ENCODE measurements at regions not wholly inside any gene's neighbourhood (a gene's known extent, or its start where the extent isn't known, plus 50 kb on each side); places are given as distances from the start of the nearest gene placed in this dataset.

DNA sequence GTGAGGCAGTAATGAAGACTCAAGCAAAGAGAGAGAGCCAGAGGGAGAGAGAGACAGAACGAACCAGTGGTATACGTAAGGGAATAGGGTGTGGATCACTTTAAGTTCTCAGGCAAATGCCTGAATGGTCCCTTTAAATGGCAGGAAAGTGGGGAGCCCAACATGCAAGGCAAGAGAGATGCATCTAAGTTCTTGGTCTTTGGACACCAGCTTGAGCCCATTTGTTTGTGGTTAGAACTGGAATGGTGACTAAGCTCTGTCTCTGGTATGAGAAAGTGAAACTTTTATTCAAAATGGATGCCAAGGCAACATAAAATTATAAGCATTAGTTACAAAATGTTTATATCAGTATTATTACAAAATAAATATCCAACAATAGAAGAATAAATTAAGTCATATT, 192.2 kb upstream of the ALG10 start:
- ATAC-seq, result no peak
- TF ChIP-seq SNAI2 (CRISPR knock-in tag; IDR thresholded peaks at IDR 0.05) (no peak), ZFP30 (CRISPR knock-in tag; IDR thresholded peaks at IDR 0.05) (no peak), RARB (CRISPR knock-in tag; IDR thresholded peaks at IDR 0.05) (no peak), TOX (CRISPR knock-in tag; IDR thresholded peaks at IDR 0.05; ENCODE audit: borderline replicate concordance) (no peak), GLIS3 (CRISPR knock-in tag; IDR thresholded peaks at IDR 0.05) (no peak), TCF4 (CRISPR knock-in tag; IDR thresholded peaks at IDR 0.05; ENCODE audit: borderline replicate concordance) (no peak), ESRRG (CRISPR knock-in tag; IDR thresholded peaks at IDR 0.05) (no peak), ZNF70 (CRISPR knock-in tag; IDR thresholded peaks at IDR 0.05) (no peak), BACH2 (CRISPR knock-in tag; IDR thresholded peaks at IDR 0.05; ENCODE audit: borderline replicate concordance) (no peak)
- TF ChIP-seq, protein P1, sequence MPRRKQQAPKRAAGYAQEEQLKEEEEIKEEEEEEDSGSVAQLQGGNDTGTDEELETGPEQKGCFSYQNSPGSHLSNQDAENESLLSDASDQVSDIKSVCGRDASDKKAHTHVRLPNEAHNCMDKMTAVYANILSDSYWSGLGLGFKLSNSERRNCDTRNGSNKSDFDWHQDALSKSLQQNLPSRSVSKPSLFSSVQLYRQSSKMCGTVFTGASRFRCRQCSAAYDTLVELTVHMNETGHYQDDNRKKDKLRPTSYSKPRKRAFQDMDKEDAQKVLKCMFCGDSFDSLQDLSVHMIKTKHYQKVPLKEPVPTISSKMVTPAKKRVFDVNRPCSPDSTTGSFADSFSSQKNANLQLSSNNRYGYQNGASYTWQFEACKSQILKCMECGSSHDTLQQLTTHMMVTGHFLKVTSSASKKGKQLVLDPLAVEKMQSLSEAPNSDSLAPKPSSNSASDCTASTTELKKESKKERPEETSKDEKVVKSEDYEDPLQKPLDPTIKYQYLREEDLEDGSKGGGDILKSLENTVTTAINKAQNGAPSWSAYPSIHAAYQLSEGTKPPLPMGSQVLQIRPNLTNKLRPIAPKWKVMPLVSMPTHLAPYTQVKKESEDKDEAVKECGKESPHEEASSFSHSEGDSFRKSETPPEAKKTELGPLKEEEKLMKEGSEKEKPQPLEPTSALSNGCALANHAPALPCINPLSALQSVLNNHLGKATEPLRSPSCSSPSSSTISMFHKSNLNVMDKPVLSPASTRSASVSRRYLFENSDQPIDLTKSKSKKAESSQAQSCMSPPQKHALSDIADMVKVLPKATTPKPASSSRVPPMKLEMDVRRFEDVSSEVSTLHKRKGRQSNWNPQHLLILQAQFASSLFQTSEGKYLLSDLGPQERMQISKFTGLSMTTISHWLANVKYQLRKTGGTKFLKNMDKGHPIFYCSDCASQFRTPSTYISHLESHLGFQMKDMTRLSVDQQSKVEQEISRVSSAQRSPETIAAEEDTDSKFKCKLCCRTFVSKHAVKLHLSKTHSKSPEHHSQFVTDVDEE (CRISPR knock-in tag; IDR thresholded peaks at IDR 0.05), result no peak
- TF ChIP-seq, protein P2, sequence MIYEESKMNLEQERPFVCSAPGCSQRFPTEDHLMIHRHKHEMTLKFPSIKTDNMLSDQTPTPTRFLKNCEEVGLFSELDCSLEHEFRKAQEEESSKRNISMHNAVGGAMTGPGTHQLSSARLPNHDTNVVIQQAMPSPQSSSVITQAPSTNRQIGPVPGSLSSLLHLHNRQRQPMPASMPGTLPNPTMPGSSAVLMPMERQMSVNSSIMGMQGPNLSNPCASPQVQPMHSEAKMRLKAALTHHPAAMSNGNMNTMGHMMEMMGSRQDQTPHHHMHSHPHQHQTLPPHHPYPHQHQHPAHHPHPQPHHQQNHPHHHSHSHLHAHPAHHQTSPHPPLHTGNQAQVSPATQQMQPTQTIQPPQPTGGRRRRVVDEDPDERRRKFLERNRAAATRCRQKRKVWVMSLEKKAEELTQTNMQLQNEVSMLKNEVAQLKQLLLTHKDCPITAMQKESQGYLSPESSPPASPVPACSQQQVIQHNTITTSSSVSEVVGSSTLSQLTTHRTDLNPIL (CRISPR knock-in tag; IDR thresholded peaks at IDR 0.05; ENCODE audit: low read depth), result no peak
- TF ChIP-seq, protein P3, sequence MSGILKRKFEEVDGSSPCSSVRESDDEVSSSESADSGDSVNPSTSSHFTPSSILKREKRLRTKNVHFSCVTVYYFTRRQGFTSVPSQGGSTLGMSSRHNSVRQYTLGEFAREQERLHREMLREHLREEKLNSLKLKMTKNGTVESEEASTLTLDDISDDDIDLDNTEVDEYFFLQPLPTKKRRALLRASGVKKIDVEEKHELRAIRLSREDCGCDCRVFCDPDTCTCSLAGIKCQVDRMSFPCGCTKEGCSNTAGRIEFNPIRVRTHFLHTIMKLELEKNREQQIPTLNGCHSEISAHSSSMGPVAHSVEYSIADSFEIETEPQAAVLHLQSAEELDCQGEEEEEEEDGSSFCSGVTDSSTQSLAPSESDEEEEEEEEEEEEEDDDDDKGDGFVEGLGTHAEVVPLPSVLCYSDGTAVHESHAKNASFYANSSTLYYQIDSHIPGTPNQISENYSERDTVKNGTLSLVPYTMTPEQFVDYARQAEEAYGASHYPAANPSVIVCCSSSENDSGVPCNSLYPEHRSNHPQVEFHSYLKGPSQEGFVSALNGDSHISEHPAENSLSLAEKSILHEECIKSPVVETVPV (CRISPR knock-in tag; IDR thresholded peaks at IDR 0.05), result no peak

DNA sequence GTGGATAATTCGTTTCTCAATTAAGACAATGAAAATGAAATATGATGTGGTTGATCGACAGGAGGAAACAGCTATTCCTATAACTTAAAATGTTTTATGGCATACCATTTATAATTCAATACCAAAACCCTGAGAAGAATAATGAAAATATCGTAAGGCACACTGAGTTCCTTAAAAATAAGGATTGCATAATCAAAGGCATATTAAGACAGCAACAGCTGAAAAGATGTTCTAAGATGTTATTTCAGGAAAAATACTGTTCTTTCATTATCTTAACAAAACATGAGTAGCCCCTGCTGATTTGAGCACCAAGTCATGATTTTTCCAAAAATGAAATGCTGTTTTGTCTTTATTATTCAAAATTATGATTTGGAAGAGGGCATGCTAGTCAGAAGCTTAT, 189.4 kb upstream of the ALG10 start:
- ATAC-seq, result no peak
- TF ChIP-seq, protein P4, sequence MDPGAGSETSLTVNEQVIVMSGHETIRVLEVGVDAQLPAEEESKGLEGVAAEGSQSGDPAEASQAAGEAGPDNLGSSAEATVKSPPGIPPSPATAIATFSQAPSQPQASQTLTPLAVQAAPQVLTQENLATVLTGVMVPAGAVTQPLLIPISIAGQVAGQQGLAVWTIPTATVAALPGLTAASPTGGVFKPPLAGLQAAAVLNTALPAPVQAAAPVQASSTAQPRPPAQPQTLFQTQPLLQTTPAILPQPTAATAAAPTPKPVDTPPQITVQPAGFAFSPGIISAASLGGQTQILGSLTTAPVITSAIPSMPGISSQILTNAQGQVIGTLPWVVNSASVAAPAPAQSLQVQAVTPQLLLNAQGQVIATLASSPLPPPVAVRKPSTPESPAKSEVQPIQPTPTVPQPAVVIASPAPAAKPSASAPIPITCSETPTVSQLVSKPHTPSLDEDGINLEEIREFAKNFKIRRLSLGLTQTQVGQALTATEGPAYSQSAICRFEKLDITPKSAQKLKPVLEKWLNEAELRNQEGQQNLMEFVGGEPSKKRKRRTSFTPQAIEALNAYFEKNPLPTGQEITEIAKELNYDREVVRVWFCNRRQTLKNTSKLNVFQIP (CRISPR knock-in tag; IDR thresholded peaks at IDR 0.05; ENCODE audit: borderline replicate concordance, low read depth), result no peak
- TF ChIP-seq RARB (CRISPR knock-in tag; IDR thresholded peaks at IDR 0.05) (no peak), ZNF8 (CRISPR knock-in tag; IDR thresholded peaks at IDR 0.05) (no peak), PPARA (CRISPR knock-in tag; IDR thresholded peaks at IDR 0.05; ENCODE audit: borderline replicate concordance) (no peak)

DNA sequence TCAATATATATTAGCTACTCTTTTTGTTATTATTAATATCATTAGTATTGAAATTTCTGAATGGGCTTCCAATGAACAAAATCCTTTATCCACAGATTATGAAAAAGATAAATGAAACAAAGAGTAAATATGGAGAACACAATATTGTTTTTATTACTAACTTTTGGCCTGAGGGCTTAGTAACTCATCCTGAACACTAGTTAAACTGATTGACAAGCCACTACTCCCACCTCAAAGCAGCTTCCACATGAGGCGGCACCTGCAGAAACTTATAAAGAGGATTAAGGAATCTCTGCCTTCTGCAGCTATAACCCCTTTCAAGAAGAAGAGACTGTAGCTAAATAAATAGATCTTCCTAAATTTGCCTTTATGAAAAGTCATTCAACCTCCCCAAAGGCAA, 187.6 kb upstream of the ALG10 start:
- no peak for ATAC-seq
- no peak for TF ChIP-seq CSDC2 (CRISPR knock-in tag; IDR thresholded peaks at IDR 0.05)
- TF ChIP-seq ZNF8 (CRISPR knock-in tag; IDR thresholded peaks at IDR 0.05), result no peak
- TF ChIP-seq RARB (CRISPR knock-in tag; IDR thresholded peaks at IDR 0.05), result no peak
- TF ChIP-seq, protein P1 (CRISPR knock-in tag; IDR thresholded peaks at IDR 0.05), result no peak
- TF ChIP-seq TCF4 (CRISPR knock-in tag; IDR thresholded peaks at IDR 0.05; ENCODE audit: borderline replicate concordance), result no peak
- no peak for TF ChIP-seq ZNF70 (CRISPR knock-in tag; IDR thresholded peaks at IDR 0.05)
- TF ChIP-seq ARNTL (CRISPR knock-in tag; IDR thresholded peaks at IDR 0.05; ENCODE audit: borderline replicate concordance, low read depth), result no peak
- no peak for TF ChIP-seq SNAI2 (CRISPR knock-in tag; IDR thresholded peaks at IDR 0.05)
- no peak for TF ChIP-seq TOX (CRISPR knock-in tag; IDR thresholded peaks at IDR 0.05; ENCODE audit: borderline replicate concordance)
- TF ChIP-seq ESRRG (CRISPR knock-in tag; IDR thresholded peaks at IDR 0.05), result no peak
- TF ChIP-seq ZFP30 (CRISPR knock-in tag; IDR thresholded peaks at IDR 0.05), result no peak
- TF ChIP-seq ISL1 (CRISPR knock-in tag; IDR thresholded peaks at IDR 0.05), result no peak
- no peak for TF ChIP-seq ZFP3 (CRISPR knock-in tag; IDR thresholded peaks at IDR 0.05)
- no peak for TF ChIP-seq BACH2 (CRISPR knock-in tag; IDR thresholded peaks at IDR 0.05; ENCODE audit: borderline replicate concordance)
- TF ChIP-seq ZC3H10 (CRISPR knock-in tag; IDR thresholded peaks at IDR 0.05), result no peak
- TF ChIP-seq, protein P2 (CRISPR knock-in tag; IDR thresholded peaks at IDR 0.05; ENCODE audit: low read depth), result no peak
- TF ChIP-seq, protein P5, sequence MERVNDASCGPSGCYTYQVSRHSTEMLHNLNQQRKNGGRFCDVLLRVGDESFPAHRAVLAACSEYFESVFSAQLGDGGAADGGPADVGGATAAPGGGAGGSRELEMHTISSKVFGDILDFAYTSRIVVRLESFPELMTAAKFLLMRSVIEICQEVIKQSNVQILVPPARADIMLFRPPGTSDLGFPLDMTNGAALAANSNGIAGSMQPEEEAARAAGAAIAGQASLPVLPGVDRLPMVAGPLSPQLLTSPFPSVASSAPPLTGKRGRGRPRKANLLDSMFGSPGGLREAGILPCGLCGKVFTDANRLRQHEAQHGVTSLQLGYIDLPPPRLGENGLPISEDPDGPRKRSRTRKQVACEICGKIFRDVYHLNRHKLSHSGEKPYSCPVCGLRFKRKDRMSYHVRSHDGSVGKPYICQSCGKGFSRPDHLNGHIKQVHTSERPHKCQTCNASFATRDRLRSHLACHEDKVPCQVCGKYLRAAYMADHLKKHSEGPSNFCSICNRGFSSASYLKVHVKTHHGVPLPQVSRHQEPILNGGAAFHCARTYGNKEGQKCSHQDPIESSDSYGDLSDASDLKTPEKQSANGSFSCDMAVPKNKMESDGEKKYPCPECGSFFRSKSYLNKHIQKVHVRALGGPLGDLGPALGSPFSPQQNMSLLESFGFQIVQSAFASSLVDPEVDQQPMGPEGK (CRISPR knock-in tag; IDR thresholded peaks at IDR 0.05; ENCODE audit: borderline replicate concordance), result no peak
- TF ChIP-seq PPARA (CRISPR knock-in tag; IDR thresholded peaks at IDR 0.05; ENCODE audit: borderline replicate concordance), result no peak
